ENCODE measurements at regions not wholly inside any gene's neighbourhood (a gene's known extent, or its start where the extent isn't known, plus 50 kb on each side); places are given as distances from the start of the nearest gene placed in this dataset.

DNA sequence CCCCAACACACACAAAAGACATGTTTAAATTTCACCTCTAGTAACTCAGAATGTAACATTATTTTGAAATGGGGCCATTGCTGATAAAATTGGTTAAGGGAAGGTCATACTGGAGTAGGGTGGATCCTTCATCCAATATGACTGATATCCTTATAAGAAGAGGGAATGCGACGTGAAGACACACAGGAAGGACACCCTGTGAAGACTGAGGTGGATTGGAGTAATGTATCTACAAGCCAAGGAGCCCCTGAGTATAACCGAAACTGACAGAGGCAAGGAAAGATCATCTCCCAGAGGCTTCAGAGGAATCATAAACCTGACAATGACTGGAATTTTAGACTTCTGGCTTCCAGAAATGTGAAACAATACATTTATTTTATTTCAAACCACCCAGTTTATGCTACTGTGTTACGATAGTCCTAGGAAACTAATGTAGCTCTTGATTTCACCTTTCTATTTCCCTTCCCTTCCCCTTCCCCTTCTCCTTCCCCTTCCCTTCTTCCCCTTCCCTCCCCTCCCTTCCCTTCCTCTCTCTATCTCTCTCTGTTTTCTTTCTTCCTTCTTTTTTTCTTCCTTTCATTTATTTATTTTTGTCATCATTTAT lies 1775.4 kb downstream of the LRRC4C start:
- H3K27ac ChIP-seq = no peak overlapping the region
- TF ChIP-seq ZFX (IDR thresholded peaks at IDR 0.05; ENCODE audit: borderline replicate concordance) (no peak), CTCF (IDR thresholded peaks at IDR 0.05) (no peak)

DNA sequence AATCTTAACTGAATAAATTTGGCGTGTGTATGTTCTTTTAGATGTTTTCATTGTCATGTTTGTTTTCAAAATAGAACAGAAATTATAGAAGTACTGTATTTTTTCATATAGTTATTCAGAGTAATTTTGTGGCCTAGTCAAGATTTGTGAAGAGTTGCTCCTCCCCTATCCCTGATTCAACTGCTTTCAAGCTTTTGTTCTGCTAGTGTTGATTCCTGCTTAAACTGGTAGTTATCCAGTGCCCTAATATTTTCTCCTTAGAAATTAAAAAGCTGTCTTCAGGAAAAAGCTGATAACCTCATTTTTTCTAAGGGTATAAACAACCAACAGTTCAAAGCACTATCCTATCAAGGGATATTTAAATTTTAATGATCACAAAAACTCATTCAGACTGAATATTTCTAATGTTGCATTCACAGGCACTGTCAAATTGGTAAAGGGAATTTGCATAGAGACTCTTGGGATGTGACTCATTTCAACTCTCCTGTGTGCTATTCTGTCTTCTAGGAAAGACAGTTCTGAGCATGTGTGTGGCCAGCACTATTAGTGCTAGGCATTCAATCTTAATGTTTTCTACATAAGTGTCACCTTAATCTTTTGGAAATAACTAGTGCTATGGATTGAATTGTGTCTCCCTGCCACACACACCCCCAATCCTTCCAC lies 1776.0 kb downstream of the LRRC4C start:
- TF ChIP-seq ZFX (IDR thresholded peaks at IDR 0.05; ENCODE audit: borderline replicate concordance) (no peak), CTCF (IDR thresholded peaks at IDR 0.05) (no peak)
- no peak overlapping the region for H3K27ac ChIP-seq

GRCh38 chr11:39681428-39681827 lies 1778.0 kb downstream of the LRRC4C start:
- TF ChIP-seq ZFX (IDR thresholded peaks at IDR 0.05; ENCODE audit: borderline replicate concordance) = no peak
- TF ChIP-seq CTCF (IDR thresholded peaks at IDR 0.05) = no peak
- no peak overlapping the region for H3K27ac ChIP-seq

GRCh38 chr11:39678996-39679395 lies 1780.5 kb downstream of the LRRC4C start:
- TF ChIP-seq CTCF (IDR thresholded peaks at IDR 0.05) (no peak), ZFX (IDR thresholded peaks at IDR 0.05; ENCODE audit: borderline replicate concordance) (no peak)
- no peak overlapping the region for H3K27ac ChIP-seq

- H3K27ac ChIP-seq = no peak overlapping the region
- TF ChIP-seq CTCF (IDR thresholded peaks at IDR 0.05) (no peak), ZFX (IDR thresholded peaks at IDR 0.05; ENCODE audit: borderline replicate concordance) (no peak)
These were observed 1784.3 kb downstream of the LRRC4C start for GRCh38 chr11:39675171-39675570.

DNA sequence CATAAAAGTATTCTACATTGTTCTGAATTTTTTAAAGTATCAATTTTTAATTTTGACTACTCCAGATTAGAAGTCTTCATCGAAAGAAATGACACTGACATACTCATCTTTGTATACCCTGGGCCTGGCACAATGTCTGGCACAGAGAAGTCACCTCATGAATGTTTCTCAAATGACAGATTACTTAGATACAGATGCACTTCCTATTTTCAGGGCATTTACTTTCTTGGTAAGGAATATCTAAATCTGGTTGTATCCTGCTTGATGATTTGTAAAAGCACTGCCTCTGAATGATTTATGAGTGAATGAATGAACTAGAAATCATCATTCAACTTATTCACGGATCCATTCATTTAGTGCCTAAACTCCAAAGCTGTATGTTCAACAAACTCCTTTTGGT lies 1784.7 kb downstream of the LRRC4C start:
- TF ChIP-seq ZFX (IDR thresholded peaks at IDR 0.05; ENCODE audit: borderline replicate concordance) = no peak
- TF ChIP-seq CTCF (IDR thresholded peaks at IDR 0.05) = no peak
- H3K27ac ChIP-seq = no peak overlapping the region

GRCh38 chr11:39674024-39674423 lies 1785.4 kb downstream of the LRRC4C start:
- no peak overlapping the region for H3K27ac ChIP-seq
- TF ChIP-seq ZFX (IDR thresholded peaks at IDR 0.05; ENCODE audit: borderline replicate concordance) = no peak

Measured in 22Rv1 (cell line).